ENCODE measurements at regions not wholly inside any gene's neighbourhood (a gene's known extent, or its start where the extent isn't known, plus 50 kb on each side); places are given as distances from the start of the nearest gene placed in this dataset.

GRCh38 chr5:17872204-17872603 lies 237.9 kb downstream of the TAF11L14 start:
- no peaks in the 10 kb centered on the region for H3K4me1 Mint-ChIP-seq (ENCODE audit: low read depth)
- ATAC-seq (no peak), DNase-seq (no peak)
- intact Hi-C loops (cut with micrococcal nuclease) = no loop called here
- POLR2A ChIA-PET = no interaction called here
- peaks cover 20% of the 10 kb centered on the region for H3K9me3 Mint-ChIP-seq
- no peak for TF ChIP-seq CTCF (IDR thresholded peaks at IDR 0.05)
- CTCF ChIA-PET = no interaction called here
- no peak overlapping the region for H3K27ac Mint-ChIP-seq
- no peaks in the 10 kb centered on the region for H3K27me3 Mint-ChIP-seq
- H3K36me3 Mint-ChIP-seq (ENCODE audit: low read depth) = no peaks in the 10 kb centered on the region
- no peak overlapping the region for H3K4me3 Mint-ChIP-seq

- H3K27ac Mint-ChIP-seq = no peak overlapping the region
- H3K4me1 Mint-ChIP-seq (ENCODE audit: low read depth) = no peaks in the 10 kb centered on the region
- intact Hi-C loops (cut with micrococcal nuclease) = no loop called here
- no peaks in the 10 kb centered on the region for H3K36me3 Mint-ChIP-seq (ENCODE audit: low read depth)
- CTCF ChIA-PET = interaction anchor here (0.6 kb wide), 1 partner anchor 31 kb away, joined by 3 read pairs; no protein-coding TSS in a partner anchor
- no peak for DNase-seq
- H3K9me3 Mint-ChIP-seq = peaks cover 5% of the 10 kb centered on the region
- no peak for TF ChIP-seq CTCF (IDR thresholded peaks at IDR 0.05)
- H3K27me3 Mint-ChIP-seq = no peaks in the 10 kb centered on the region
- no peak overlapping the region for H3K4me3 Mint-ChIP-seq
- no peak for ATAC-seq
- POLR2A ChIA-PET = no interaction called here
Observed at GRCh38 chr5:17878541-17878940, 244.3 kb downstream of the TAF11L14 start.

GRCh38 chr5:17879276-17879675 lies 245.0 kb downstream of the TAF11L14 start:
- intact Hi-C loops (cut with micrococcal nuclease) = no loop called here
- POLR2A ChIA-PET = no interaction called here
- CTCF ChIA-PET = no interaction called here
- Mint-ChIP-seq H3K9me3 (peaks cover 5% of the 10 kb centered on the region), H3K27ac (no peak overlapping the region), H3K4me1 (ENCODE audit: low read depth) (no peaks in the 10 kb centered on the region), H3K4me3 (no peak overlapping the region), H3K27me3 (no peaks in the 10 kb centered on the region), H3K36me3 (ENCODE audit: low read depth) (no peaks in the 10 kb centered on the region)
- ATAC-seq (no peak), DNase-seq (no peak)
- no peak for TF ChIP-seq CTCF (IDR thresholded peaks at IDR 0.05)

GRCh38 chr5:17880869-17881268 lies 246.6 kb downstream of the TAF11L14 start:
- Mint-ChIP-seq H3K4me1 (ENCODE audit: low read depth) (no peaks in the 10 kb centered on the region), H3K27me3 (no peaks in the 10 kb centered on the region), H3K36me3 (ENCODE audit: low read depth) (no peaks in the 10 kb centered on the region), H3K27ac (no peak overlapping the region), H3K4me3 (no peak overlapping the region), H3K9me3 (peaks cover 5% of the 10 kb centered on the region)
- ChIA-PET POLR2A (no interaction called here), CTCF (no interaction called here)
- ATAC-seq (no peak), DNase-seq (no peak)
- no peak for TF ChIP-seq CTCF (IDR thresholded peaks at IDR 0.05)
- intact Hi-C loops (cut with micrococcal nuclease) = no loop called here

- no peak for TF ChIP-seq CTCF (IDR thresholded peaks at IDR 0.05)
- Mint-ChIP-seq H3K27ac (no peak overlapping the region), H3K36me3 (ENCODE audit: low read depth) (no peaks in the 10 kb centered on the region), H3K27me3 (no peaks in the 10 kb centered on the region), H3K4me1 (ENCODE audit: low read depth) (no peaks in the 10 kb centered on the region), H3K4me3 (no peak overlapping the region), H3K9me3 (peaks cover 10% of the 10 kb centered on the region)
- intact Hi-C loops (cut with micrococcal nuclease) = no loop called here
- CTCF ChIA-PET = no interaction called here
- DNase-seq (no peak), ATAC-seq (no peak)
- POLR2A ChIA-PET = no interaction called here
Observed at GRCh38 chr5:17882760-17883488, 248.7 kb downstream of the TAF11L14 start.

All from activated CD8-positive, alpha-beta T cell treated with anti-CD3 and anti-CD28 coated beads for 36 hours (primary cell).